Posterior cingulate gyrus (tissue), 11 donors: ENCODE measurements at regions not wholly inside any gene's neighbourhood (a gene's known extent, or its start where the extent isn't known, plus 50 kb on each side); places are given as distances from the start of the nearest gene placed in this dataset.
"Not testable (repeated sequence)": the region's sequence is repeated elsewhere in the genome, so short reads cannot be mapped to it uniquely, and the experiment has no call there.

Source experiments
- DNase-seq, 10 donors: peaks; one replicate each; pipeline versions ENCODE4 v3.0.0 to v3.0.0-alpha.2; 2020 to 2021; ENCODE audit warnings: mixed read lengths in 3 of 10
- intact Hi-C: fragments of 100-400 bp; cut with DNase I; formaldehyde crosslinking; loops from one replicate; pipeline ENCODE4 v1.15.1; 2023

DNA sequence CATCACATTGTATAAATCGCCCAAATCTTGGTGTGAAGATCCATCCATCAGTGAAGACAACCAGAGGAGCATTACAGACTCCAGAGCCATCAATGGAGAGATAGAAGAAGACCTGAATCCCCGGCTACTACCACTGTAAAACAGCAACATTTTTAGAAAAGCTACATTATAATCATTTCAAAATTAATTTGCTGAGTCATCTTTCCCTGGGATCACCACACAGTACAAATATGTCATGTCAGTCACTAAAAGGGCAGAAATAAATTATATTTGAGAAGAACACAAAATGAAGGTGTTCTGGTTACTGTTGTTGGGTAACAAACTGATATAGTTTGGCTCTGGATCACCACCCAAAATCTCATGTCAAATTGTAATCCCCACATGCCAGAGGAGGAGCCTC is 218.5 kb upstream of the STT3B start:
- DNase-seq: no peak
- intact Hi-C loops: no loop called here

DNA sequence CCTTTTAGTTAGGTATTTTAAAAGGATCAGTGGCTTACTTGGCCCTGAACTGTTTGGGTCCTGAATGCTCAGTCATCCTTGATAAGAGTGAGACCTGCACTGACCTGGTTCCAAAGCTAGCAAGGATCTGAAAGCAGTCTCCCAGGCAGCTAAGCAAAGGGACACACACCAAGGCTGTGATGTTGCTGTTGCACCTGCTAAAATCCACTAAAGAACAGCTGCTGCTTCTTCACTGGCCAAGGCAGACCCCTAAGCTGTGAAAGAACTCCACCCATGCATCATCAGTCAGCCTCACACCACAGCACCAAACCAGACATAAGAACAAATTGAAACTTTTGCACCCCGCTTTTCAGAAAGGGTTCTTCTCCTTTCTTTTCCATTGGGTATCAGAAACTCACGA is 213.4 kb upstream of the STT3B start:
- intact Hi-C loops: no loop called here

DNA sequence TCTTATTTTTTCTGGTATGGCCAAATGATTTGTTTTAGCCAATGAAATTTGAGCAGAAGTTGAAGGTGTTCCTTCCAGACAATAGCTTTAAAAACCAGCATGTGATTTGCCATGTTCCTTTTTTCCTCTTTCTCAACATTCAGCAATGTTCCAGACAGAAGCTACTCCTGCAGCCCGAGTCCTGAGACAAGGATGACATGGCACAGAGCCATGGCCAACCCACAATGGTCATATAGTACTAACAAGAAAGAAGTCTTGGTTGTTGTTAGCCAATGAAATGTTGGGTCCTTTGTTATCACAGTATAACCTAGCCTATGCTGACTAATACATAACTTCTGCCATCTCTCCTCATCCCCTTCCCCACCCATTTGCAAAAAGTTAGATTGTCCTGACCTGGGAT is 211.1 kb upstream of the STT3B start:
- intact Hi-C loops: no loop called here
- no peak for DNase-seq

More for the DNA sequence above, 213.4 kb upstream of the STT3B start:
- no peak for DNase-seq

DNA sequence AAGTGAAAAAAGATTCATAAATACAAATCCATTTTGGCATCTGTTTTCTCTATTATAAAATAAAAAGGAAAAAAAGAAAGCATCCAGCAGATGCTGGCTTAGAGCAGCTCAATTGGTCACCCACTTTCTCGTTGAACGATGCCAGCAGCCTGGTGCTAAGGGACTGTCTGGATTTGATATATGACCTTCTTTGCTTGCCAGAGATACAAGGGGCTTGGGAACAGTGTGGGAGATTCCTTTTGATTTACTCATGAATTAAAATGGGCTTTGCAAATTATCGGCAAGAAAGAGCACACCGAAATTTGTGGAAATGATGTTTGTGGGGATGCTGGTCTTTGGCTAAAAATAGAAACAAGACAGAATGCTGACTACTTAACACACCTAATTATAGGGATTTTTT is 210.3 kb upstream of the STT3B start:
- intact Hi-C loops: no loop called here
- no peak for DNase-seq

GRCh38 chr3:31327826-31328357 is 204.8 kb upstream of the STT3B start:
- not testable (repeated sequence) for DNase-seq

DNA sequence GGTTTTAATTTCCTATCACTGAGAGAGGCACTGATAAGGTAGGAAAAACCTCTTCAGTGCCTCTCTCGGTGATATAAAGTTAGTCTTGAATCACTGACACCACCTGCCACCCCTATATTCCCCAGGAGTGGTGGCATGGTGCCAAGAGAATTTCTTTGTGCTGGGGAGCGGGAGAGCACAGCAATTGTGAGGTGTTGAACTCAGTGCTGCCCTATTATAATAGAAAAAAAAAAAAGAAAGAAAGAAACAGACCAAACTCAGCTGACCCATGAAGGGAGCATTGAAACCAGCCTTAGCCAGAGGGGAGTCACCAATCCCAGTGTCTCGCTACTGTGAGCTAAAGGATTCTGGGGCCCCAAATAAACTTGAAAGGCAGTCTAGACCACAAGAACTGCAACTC is 201.4 kb upstream of the STT3B start:
- intact Hi-C loops: no loop called here
- no peak for DNase-seq

More at GRCh38 chr3:31327826-31328357, 204.8 kb upstream of the STT3B start:
- intact Hi-C loops: not testable (repeated sequence)

- DNase-seq: no peak
These were observed 191.6 kb upstream of the STT3B start for GRCh38 chr3:31341130-31341529.

GRCh38 chr3:31343075-31343474 is 189.7 kb upstream of the STT3B start:
- DNase-seq: no peak
- intact Hi-C loops: no loop called here

More at GRCh38 chr3:31341130-31341529, 191.6 kb upstream of the STT3B start:
- intact Hi-C loops: no loop called here

DNA sequence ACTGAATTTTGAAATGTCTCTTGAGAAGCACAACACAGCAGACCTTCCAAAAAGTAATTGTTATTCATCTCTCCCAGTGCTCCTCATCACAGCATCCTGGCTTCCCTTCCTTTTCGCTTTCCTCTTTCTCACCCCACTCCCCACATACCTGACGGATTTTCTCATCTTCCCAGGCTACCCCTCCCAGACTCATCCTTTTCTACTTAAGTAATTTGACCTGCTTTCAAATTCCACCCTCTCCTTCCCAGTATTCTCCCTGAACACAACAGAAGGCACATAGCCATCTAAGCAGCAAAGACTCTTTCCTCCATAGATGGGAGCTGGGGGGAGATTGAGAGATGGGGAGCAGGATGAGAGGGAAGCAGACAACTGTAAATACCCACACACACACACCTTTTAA is 187.1 kb upstream of the STT3B start:
- no peak for DNase-seq
- intact Hi-C loops: no loop called here

- intact Hi-C loops: no loop called here
- no peak for DNase-seq
These were observed 186.2 kb upstream of the STT3B start for GRCh38 chr3:31346542-31346979.

DNA sequence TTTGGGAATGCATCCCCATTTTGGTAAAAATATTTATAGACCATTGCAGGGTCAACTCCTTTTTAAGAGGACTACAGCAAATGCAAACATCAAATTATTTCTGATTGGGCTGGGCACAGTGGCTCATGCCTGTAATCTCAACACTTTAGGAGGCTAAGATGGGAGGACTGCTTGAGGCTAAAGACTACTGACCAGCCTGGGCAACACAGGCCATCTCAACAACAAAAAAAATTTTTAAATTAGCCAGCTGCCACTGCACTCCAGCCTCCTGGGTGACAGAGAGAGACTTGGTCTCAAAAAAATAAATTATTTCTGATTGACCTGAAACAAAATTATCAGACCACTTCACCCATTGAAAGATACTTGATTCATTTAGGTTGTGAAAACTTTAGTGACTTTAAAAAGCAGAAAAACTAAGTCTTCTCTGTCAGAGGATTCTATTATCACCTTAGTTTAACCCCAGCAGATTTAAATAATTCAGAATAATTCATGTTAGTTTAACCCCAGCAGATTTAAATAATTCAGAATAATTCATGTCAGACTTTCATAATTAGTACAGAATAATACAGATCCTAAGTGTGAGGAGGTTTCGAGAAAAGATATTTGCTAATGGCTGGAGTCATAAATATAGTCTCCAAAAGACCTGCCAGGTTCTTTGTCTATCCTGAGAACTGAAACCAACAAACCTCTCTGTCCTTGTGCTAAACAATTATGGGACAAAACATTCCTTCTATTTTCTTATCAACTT is 183.6 kb upstream of the STT3B start:
- intact Hi-C loops: no loop called here
- no peak for DNase-seq

GRCh38 chr3:31350307-31350706 is 182.4 kb upstream of the STT3B start:
- intact Hi-C loops: no loop called here
- DNase-seq: no peak

- intact Hi-C loops: no loop called here
- DNase-seq: no peak
These were observed 180.4 kb upstream of the STT3B start for GRCh38 chr3:31352331-31352730.

DNA sequence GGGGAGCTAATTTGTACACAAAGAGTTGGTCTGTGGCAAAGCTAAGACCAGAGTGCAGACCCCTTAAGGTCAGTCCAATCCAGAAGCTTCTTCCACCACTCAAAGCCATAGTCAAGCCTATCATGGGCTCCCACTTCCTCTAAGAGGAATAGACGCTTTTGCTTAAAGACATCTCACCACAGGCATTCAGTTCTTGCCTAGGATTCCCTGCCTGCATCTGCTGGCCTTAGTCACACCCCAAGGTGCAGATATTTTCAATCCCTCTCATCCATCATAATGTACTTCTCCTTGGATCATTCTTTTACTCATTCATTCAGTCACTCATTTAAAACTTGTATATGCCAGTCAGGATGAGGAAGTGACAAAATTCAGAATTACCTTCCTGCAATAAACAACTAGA is 179.6 kb upstream of the STT3B start:
- DNase-seq: no peak

GRCh38 chr3:31354373-31354772 is 178.4 kb upstream of the STT3B start:
- no peak for DNase-seq
- intact Hi-C loops: no loop called here

More for the DNA sequence above, 179.6 kb upstream of the STT3B start:
- intact Hi-C loops: no loop called here

GRCh38 chr3:31355807-31356206 is 176.9 kb upstream of the STT3B start:
- intact Hi-C loops: no loop called here
- DNase-seq: no peak

DNA sequence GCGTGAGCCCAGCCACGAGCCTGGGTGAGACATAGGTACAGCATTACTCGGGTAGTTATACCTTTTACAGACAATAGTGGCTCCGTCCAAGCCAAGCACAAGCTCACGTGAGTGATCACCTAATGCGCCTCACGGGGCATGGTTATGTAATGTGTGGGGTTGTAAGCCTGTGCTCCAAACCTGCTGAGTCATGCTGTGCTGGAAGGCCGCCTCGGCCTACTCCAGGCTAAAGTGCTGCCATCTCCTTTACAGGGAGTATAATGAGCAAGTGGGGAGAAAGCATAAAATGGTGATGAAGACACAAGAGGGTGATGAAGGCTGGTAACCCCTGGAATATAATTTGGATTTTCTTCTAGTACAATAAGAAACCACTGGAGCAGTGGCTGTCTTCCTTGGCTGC is 175.8 kb upstream of the STT3B start:
- peak in 1 of 10 donors; percentile 78 for DNase-seq
- intact Hi-C loops: no loop called here

GRCh38 chr3:31357451-31357850 is 175.3 kb upstream of the STT3B start:
- intact Hi-C loops: no loop called here
- no peak for DNase-seq

DNA sequence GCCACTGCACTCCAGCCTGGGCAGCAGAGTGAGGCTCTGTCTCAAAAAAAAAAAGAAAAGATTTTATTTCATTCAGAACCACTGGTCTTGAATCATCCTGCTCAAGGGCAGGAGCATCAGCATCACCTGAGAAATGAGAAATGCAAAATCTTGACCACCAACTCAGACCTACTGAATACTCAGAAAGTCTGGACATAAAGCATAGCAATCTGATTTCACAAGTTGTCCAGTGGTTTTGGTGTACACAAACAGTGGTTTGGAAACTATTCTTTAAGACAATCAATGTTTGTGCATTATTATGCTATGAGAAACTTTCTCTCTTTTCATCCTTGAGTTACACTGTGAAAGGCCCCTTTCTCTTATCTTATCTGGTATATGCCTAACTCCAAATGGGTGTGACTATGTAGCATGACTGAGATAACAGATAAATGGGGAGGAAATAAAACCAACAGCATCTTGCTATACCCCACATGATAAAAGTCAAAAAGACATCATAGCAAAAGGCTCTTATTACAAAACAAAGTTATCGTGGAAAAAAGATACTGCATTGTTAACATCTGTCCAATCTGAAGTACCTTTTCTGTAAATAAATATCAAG is 174.2 kb upstream of the STT3B start:
- intact Hi-C loops: no loop called here
- DNase-seq: no peak

DNA sequence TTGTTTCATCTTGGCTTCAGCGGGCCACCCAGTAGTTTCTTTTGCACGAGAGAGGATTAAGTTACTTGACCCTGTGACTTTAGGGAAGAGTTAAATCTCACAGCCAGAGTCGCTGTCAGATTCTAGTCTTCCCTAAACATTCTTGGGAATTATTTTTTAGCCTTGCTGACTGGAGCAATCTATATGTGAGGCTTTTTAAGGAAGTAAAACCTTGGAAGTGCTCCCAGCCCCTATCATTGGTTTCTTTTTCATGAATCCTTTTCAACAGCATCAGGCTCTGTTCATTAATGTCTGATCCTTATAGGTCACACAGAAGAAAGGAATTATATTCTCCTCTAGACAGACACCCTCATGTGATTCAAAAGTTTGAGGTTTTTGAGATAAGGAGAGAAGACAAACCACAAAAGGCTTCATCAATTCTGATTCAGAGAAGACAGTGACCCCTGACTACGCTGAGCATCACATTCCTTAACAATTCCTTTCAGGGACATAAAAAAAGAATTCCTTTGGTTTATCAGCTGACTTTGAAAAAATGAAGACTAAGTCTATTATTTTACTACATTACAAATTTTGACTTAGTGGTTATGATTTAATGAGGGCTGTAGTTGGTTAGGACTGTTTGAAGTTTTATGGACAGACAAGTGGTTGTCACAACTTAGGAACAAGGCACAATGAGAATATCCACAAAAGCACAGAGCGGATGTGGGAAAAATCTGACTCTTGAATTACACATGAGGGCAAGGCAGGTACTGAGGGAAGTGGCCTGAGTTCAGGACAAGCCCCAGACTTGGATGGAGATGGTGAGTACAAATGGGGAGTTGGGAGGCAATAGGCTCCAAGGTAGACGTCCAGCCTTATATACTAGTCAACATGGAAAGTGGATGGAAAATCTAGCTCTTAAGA is 171.1 kb upstream of the STT3B start:
- no peak for DNase-seq
- intact Hi-C loops: no loop called here

DNA sequence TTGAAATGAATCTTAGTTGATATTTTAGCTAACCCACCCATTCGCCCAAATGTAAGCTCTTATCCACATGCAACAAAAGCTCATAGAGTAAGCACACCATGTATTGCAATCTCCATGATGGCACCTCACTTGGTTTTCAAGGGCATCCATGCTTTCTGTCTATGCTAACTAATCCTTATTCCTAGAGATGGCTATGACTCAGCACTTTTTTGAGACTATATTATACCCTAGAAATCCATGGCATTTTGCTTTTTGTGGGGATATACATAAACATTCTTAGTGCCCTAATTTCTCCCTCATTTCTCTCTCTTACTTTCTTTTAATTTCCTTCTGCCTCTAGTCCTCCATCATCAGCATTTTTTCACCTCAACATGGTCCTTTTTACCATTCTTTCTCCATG is 168.5 kb upstream of the STT3B start:
- intact Hi-C loops: no loop called here
- DNase-seq: no peak
